Mammary epithelial cell (primary cell): ENCODE measurements at regions not wholly inside any gene's neighbourhood (a gene's known extent, or its start where the extent isn't known, plus 50 kb on each side); places are given as distances from the start of the nearest gene placed in this dataset.

Experiments used
- EZH2 ChIP-seq: IDR thresholded peaks from 2 replicates; pipeline ENCODE4 v1.6.1; 2012; ENCODE audit warnings: low read length, inconsistent platforms, borderline replicate concordance
- TF ChIP-seq, protein P1 (sequence below), 2 donors: IDR thresholded peaks in 1 of 2; conservative IDR thresholded peaks in 1 of 2; 2 replicates each; pipeline ENCODE4 v1.5.1; 2011 to 2012; ENCODE audit warnings: inconsistent platforms in 2 of 2, low read length in 2 of 2, mild to moderate bottlenecking in 2 of 2, control low read depth in 1 of 2, low read depth in 1 of 2; ENCODE audit not compliant: insufficient read depth in 1 of 2; ENCODE audit errors: extremely low read depth in 1 of 2

DNA sequence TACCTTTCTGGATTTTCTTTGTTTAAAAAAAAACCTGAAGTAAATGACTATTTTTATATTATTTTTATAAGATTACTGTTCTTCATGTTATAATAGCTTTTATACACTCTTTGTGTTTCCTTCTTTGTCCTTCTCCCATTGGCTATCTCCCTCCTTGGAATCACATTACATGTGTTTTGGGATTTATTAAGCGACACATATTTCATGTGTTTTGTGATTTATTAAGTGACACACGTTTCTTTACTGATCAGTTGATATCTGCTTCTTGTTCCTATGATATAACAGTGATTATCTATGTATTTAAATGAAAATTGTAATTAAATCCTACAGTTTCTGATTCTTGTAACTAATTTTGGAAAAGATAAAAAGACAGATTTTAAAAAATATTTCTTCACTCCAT lies 817.3 kb upstream of the AGA start:
- TF ChIP-seq, protein P1, sequence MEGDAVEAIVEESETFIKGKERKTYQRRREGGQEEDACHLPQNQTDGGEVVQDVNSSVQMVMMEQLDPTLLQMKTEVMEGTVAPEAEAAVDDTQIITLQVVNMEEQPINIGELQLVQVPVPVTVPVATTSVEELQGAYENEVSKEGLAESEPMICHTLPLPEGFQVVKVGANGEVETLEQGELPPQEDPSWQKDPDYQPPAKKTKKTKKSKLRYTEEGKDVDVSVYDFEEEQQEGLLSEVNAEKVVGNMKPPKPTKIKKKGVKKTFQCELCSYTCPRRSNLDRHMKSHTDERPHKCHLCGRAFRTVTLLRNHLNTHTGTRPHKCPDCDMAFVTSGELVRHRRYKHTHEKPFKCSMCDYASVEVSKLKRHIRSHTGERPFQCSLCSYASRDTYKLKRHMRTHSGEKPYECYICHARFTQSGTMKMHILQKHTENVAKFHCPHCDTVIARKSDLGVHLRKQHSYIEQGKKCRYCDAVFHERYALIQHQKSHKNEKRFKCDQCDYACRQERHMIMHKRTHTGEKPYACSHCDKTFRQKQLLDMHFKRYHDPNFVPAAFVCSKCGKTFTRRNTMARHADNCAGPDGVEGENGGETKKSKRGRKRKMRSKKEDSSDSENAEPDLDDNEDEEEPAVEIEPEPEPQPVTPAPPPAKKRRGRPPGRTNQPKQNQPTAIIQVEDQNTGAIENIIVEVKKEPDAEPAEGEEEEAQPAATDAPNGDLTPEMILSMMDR (conservative IDR thresholded peaks at IDR 0.05 in 1 of 2, IDR thresholded peaks at IDR 0.05 in 1 of 2; ENCODE audit: extremely low read depth in 1 of 2, insufficient read depth in 1 of 2, low read depth in 1 of 2, low read length in 2 of 2) = no peak
- TF ChIP-seq EZH2 = no peak
